ENCODE measurements at regions not wholly inside any gene's neighbourhood (a gene's known extent, or its start where the extent isn't known, plus 50 kb on each side); places are given as distances from the start of the nearest gene placed in this dataset.

DNA sequence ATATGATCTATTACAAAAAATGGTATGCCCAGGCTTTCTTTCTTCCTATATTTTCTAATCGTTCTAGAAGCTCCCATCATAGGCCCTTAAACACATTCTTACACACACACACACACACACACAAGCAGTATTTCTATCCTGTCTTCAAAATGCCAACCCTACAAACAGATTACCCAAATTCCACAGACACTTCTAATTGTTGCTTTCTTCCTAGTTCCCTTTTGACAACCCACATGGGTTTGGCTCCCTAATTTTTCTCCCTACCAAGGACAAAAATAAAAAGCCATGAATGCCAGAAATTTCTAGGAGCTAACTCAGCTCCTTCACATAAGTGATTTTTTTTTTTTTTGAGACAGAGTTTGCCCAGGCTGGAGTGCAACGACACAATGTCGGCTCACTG is 60.3 kb upstream of the NTF3 start:
- TF ChIP-seq YY1 (IDR thresholded peaks at IDR 0.05; ENCODE audit: insufficient read depth, insufficient read length) (no peak), SUZ12 (IDR thresholded peaks at IDR 0.05; ENCODE audit: extremely low read depth, insufficient read depth, insufficient read length) (no peak)
